Lung (tissue), 11 donors: ENCODE measurements at regions not wholly inside any gene's neighbourhood (a gene's known extent, or its start where the extent isn't known, plus 50 kb on each side); places are given as distances from the start of the nearest gene placed in this dataset.

Experiments
- ATAC-seq: fragments of 200-7000 bp; cut with Tn5 transposase; one replicate; pipeline ENCODE4 v1.9.1; 2020; ENCODE audit warnings: moderate number of reproducible peaks; ENCODE audit not compliant: insufficient read depth, low FRiP score
- DNase-seq, 3 donors: peaks; one replicate each; pipeline ENCODE4 v3.0.0-alpha.2; 2013 to 2017
- H3K27ac ChIP-seq, 2 donors: one replicate each; pipeline ENCODE4 v1.5.1; 2013; ENCODE audit warnings: mild to moderate bottlenecking in 2 of 2, moderate library complexity in 2 of 2, control low read depth in 1 of 2, inconsistent platforms in 1 of 2, low read depth in 1 of 2, low read length in 1 of 2
- H3K27me3 ChIP-seq, 3 donors: one replicate each; pipeline ENCODE4 v1.5.1; 2013; ENCODE audit warnings: low read length in 2 of 3; ENCODE audit not compliant: control insufficient read depth in 3 of 3, insufficient read depth in 3 of 3
- H3K36me3 ChIP-seq, 4 donors: one replicate each; pipeline ENCODE4 v1.5.1; 2013; ENCODE audit warnings: low read length in 4 of 4, mild to moderate bottlenecking in 1 of 4, moderate library complexity in 1 of 4; ENCODE audit not compliant: control insufficient read depth in 4 of 4, insufficient read depth in 4 of 4
- H3K4me1 ChIP-seq, 5 donors: one replicate each; pipeline ENCODE4 v1.5.1; 2013; ENCODE audit warnings: low read length in 5 of 5, mild to moderate bottlenecking in 2 of 5, moderate library complexity in 1 of 5; ENCODE audit not compliant: control insufficient read depth in 5 of 5, insufficient read depth in 5 of 5
- H3K4me3 ChIP-seq: one replicate; pipeline ENCODE4 v1.5.1; 2013; ENCODE audit warnings: mild to moderate bottlenecking, control low read depth, moderate library complexity
- H3K9ac ChIP-seq, 2 donors: one replicate each; pipeline ENCODE4 v1.5.1; 2013; ENCODE audit warnings: low read length in 2 of 2, control low read depth in 1 of 2; ENCODE audit not compliant: insufficient read depth in 1 of 2
- H3K9me3 ChIP-seq, 4 donors: one replicate each; pipeline ENCODE4 v1.5.1; 2013; ENCODE audit warnings: low read length in 3 of 4, mild to moderate bottlenecking in 1 of 4, moderate library complexity in 1 of 4; ENCODE audit not compliant: control insufficient read depth in 4 of 4, insufficient read depth in 3 of 4
- WGBS, 2 donors: extraction: QIAGEN DNeasy Blood & Tissue Kit; methylation state at CpG; one replicate each; pipeline ENCODE4 v1.1.7; 2013; 5-methylcytosine and 5-hydroxymethylcytosine counted together
- TF ChIP-seq, protein P1 (sequence below): IDR thresholded peaks from 2 replicates; pipeline ENCODE4 v1.5.1; 2012; ENCODE audit warnings: mild to moderate bottlenecking; ENCODE audit errors: control extremely low read depth, extremely low read depth
- donor health status: control.
- donor health status: control.
- donor health status: Bipolar disorder and iron deficiency.
- donor health status: healthy.
- donor health status: DM: yes; HTN: yes; CAD: no.

DNA sequence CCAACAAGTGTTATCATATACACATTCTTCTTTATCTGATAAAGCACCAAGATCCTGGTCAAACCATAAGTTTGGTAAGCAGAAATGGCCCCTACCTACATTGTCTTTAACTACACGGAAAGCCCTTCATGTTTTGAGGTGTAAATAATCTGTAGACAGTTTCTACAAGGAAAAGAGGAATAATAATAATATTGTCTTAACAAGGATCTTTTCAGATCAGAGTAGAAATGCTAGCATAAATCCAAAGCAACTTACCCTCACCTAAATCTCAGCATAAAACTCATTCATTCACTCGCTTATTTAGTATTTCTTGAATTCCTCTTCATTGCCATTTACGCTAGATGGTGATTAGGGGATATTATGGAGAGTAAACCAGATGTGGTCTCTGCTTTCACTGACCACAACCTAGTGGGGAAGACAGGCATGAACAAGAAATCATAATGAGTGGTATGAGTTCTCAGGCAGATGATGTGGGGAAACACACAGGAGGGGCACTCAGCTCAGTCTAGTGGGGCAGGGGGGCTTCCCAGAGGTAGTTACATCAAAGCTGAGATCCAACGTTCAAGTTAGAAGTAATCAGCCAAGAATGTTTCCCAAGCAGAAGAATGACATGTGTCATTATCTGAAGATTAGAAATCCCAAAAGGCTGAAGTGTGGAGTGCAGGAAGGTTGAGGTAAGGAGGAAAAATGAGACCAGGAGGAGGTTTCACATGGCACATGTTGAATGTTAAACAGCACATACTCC lies 65.4 kb upstream of the ZC3H12C start:
- TF ChIP-seq, protein P1, sequence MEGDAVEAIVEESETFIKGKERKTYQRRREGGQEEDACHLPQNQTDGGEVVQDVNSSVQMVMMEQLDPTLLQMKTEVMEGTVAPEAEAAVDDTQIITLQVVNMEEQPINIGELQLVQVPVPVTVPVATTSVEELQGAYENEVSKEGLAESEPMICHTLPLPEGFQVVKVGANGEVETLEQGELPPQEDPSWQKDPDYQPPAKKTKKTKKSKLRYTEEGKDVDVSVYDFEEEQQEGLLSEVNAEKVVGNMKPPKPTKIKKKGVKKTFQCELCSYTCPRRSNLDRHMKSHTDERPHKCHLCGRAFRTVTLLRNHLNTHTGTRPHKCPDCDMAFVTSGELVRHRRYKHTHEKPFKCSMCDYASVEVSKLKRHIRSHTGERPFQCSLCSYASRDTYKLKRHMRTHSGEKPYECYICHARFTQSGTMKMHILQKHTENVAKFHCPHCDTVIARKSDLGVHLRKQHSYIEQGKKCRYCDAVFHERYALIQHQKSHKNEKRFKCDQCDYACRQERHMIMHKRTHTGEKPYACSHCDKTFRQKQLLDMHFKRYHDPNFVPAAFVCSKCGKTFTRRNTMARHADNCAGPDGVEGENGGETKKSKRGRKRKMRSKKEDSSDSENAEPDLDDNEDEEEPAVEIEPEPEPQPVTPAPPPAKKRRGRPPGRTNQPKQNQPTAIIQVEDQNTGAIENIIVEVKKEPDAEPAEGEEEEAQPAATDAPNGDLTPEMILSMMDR = no peak
- no peak for DNase-seq
- 85 to 92% methylated on average over 4 of the region's 4 CpGs for WGBS, 2 donors

GRCh38 chr11:110028921-110029320 lies 64.3 kb upstream of the ZC3H12C start:
- TF ChIP-seq, protein P1 = no peak
- WGBS, 2 donors = 87 to 96% methylated on average over 2 of the region's 2 CpGs
- H3K27me3 ChIP-seq = no peaks in the 10 kb centered on the region
- DNase-seq (no peak), ATAC-seq (no peak)
- H3K4me3 ChIP-seq = no peak overlapping the region
- H3K36me3 ChIP-seq = no peaks in the 10 kb centered on the region
- no peak overlapping the region for H3K9ac ChIP-seq
- H3K9me3 ChIP-seq = no peaks in the 10 kb centered on the region
- no peak overlapping the region for H3K27ac ChIP-seq
- no peaks in the 10 kb centered on the region for H3K4me1 ChIP-seq

More for the DNA sequence above, 65.4 kb upstream of the ZC3H12C start:
- no peak for ATAC-seq
- Histone ChIP-seq H3K4me1 (no peaks in the 10 kb centered on the region), H3K27ac (no peak overlapping the region), H3K27me3 (no peaks in the 10 kb centered on the region), H3K36me3 (no peaks in the 10 kb centered on the region), H3K9me3 (no peaks in the 10 kb centered on the region), H3K4me3 (no peak overlapping the region), H3K9ac (no peak overlapping the region)

DNA sequence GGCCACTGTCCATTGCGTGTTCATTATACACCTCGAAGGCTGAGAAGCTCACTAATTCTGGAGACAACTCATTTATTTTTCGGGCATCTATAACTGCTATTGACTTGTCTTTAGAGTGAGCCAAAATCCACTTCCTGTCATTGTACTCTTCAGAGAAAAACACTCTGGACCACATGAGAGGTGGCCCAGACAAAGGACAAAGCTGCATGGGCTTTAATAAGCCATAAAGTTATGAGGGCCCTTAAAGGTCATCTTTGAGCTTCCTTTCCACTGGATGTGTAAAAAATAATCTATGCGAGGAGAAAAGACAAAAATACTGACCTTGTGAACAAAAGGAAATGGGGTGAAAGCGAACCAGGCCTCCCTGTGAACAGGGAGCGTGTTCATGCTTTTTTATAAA lies 63.5 kb upstream of the ZC3H12C start:
- Histone ChIP-seq H3K4me3 (no peak overlapping the region), H3K9me3 (no peaks in the 10 kb centered on the region), H3K9ac (no peak overlapping the region), H3K27me3 (no peaks in the 10 kb centered on the region), H3K4me1 (no peaks in the 10 kb centered on the region), H3K36me3 (no peaks in the 10 kb centered on the region), H3K27ac (no peak overlapping the region)
- DNase-seq = peak in 2 of 3 donors; percentile 9 to 20
- no peak for ATAC-seq
- TF ChIP-seq, protein P1 = no peak
- 73 to 76% methylated on average over 6 of the region's 6 CpGs for WGBS, 2 donors

DNA sequence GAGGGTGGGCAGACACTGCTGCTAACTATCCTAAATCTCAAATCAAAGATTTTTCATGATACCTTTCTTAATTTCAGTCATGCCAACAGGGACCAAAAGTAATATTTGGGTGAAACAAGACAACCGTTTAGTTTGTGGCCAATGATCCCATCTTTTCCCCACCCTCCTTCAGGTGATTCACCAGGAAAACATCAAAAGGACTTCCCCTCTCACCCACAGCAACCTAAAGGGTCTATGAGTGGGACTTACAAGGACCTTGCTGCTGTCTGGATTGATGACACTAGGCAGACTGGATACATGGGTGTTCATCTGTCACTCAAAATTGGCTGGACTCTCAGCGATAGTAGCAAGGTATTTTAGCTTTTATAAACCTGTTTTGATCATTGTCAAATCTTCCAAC lies 62.0 kb upstream of the ZC3H12C start:
- DNase-seq = no peak
- Histone ChIP-seq H3K4me3 (no peak overlapping the region), H3K9me3 (no peaks in the 10 kb centered on the region), H3K36me3 (no peaks in the 10 kb centered on the region), H3K9ac (no peak overlapping the region), H3K27ac (no peak overlapping the region), H3K27me3 (no peaks in the 10 kb centered on the region), H3K4me1 (no peaks in the 10 kb centered on the region)
- 85 to 91% methylated on average over 2 of the region's 2 CpGs for WGBS, 2 donors
- ATAC-seq = no peak
- TF ChIP-seq, protein P1 = no peak
